Glutamatergic neuron (in vitro differentiated cells): ENCODE measurements at regions not wholly inside any gene's neighbourhood (a gene's known extent, or its start where the extent isn't known, plus 50 kb on each side); places are given as distances from the start of the nearest gene placed in this dataset.

Experiments used
- DNase-seq: peaks from one replicate; pipeline ENCODE4 v3.0.0; 2022
- H3K27ac Mint-ChIP-seq: one replicate; pipeline ENCODE4 v1.8.0; 2020; ENCODE audit warnings: mild to moderate bottlenecking, mixed read lengths, inconsistent platforms; ENCODE audit not compliant: unreplicated experiment
- H3K27me3 Mint-ChIP-seq: one replicate; pipeline ENCODE4 v1.8.0; 2020; ENCODE audit warnings: mild to moderate bottlenecking, moderate library complexity, mixed read lengths, inconsistent platforms; ENCODE audit not compliant: unreplicated experiment
- H3K36me3 Mint-ChIP-seq: one replicate; pipeline ENCODE4 v1.8.0; 2020; ENCODE audit warnings: mild to moderate bottlenecking, mixed read lengths, inconsistent platforms; ENCODE audit not compliant: unreplicated experiment
- H3K4me1 Mint-ChIP-seq: one replicate; pipeline ENCODE4 v1.8.0; 2020; ENCODE audit warnings: mild to moderate bottlenecking, low read depth, mixed read lengths, inconsistent platforms; ENCODE audit not compliant: unreplicated experiment
- H3K4me3 Mint-ChIP-seq: one replicate; pipeline ENCODE4 v1.8.0; 2020; ENCODE audit warnings: mild to moderate bottlenecking, mixed read lengths, inconsistent platforms; ENCODE audit not compliant: unreplicated experiment
- H3K9me3 Mint-ChIP-seq: one replicate; pipeline ENCODE4 v1.8.0; 2020; ENCODE audit warnings: mild to moderate bottlenecking, moderate library complexity, mixed read lengths, inconsistent platforms; ENCODE audit not compliant: unreplicated experiment
- TF ChIP-seq, protein P1 (sequence below): fragments of 200-600 bp; sonication (generic); IDR thresholded peaks from one replicate; pipeline ENCODE4 v1.5.0; 2021; ENCODE audit not compliant: partially characterized antibody, unreplicated experiment

DNA sequence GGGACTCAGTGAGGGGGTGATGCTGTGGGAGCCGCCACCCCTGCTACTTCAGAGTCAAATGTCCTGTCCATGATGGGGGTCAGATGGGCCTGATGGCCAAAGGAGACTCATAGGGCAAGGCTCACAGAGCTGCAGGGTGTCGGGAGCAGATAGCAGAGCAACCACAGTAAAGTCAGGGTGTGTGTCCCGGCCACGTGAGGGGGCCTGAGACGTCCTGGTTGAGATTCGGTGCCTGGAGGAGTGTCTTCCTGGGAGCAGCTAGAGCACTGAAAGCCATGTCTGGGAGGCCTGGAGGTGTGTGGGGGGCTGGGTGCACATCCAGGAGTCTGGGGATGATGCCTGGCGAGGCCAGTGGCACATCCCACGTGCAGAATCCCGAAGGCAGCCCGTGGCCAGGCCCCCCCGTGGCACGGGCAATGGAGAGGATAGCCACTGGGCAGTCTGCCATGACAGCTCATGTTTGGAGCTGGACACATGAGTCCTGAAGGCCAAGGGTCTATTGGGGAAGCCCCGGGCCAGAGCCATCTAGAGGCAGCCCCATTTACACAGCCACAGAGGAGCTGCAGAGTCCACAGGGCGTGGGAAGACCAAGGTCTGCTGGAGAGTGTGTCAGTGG lies 308.0 kb upstream of the SFSWAP start:
- Mint-ChIP-seq H3K27ac (no peak overlapping the region), H3K9me3 (peaks cover 10% of the 10 kb centered on the region), H3K4me1 (no peaks in the 10 kb centered on the region), H3K36me3 (peaks cover 5% of the 10 kb centered on the region), H3K27me3 (peaks cover 9% of the 10 kb centered on the region), H3K4me3 (no peak overlapping the region)
- TF ChIP-seq, protein P1, sequence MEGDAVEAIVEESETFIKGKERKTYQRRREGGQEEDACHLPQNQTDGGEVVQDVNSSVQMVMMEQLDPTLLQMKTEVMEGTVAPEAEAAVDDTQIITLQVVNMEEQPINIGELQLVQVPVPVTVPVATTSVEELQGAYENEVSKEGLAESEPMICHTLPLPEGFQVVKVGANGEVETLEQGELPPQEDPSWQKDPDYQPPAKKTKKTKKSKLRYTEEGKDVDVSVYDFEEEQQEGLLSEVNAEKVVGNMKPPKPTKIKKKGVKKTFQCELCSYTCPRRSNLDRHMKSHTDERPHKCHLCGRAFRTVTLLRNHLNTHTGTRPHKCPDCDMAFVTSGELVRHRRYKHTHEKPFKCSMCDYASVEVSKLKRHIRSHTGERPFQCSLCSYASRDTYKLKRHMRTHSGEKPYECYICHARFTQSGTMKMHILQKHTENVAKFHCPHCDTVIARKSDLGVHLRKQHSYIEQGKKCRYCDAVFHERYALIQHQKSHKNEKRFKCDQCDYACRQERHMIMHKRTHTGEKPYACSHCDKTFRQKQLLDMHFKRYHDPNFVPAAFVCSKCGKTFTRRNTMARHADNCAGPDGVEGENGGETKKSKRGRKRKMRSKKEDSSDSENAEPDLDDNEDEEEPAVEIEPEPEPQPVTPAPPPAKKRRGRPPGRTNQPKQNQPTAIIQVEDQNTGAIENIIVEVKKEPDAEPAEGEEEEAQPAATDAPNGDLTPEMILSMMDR: no peak
- no peak for DNase-seq

DNA sequence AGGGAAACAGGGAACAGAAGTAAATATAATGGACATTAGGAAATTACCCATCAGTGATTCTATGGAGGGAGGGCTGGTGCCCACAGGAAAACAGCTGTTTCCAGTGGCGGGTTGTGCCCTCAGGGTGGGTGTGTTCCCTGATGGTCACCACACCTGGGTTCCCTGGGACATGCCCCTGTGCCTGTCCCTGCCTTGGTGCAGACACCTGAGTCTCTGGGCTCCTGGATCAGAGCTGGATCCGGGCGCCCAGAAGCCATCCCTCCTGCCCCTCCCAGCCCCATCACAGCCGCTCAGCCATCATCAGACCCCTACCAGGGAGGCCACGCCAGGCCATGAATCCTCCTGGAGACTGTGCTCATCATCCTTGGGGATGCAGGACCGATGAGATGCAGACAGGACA lies 307.2 kb upstream of the SFSWAP start:
- Mint-ChIP-seq H3K36me3 (peaks cover 5% of the 10 kb centered on the region), H3K9me3 (peaks cover 6% of the 10 kb centered on the region), H3K4me3 (no peak overlapping the region), H3K27ac (no peak overlapping the region), H3K4me1 (no peaks in the 10 kb centered on the region), H3K27me3 (peaks cover 10% of the 10 kb centered on the region)
- TF ChIP-seq, protein P1: no peak
- no peak for DNase-seq

DNA sequence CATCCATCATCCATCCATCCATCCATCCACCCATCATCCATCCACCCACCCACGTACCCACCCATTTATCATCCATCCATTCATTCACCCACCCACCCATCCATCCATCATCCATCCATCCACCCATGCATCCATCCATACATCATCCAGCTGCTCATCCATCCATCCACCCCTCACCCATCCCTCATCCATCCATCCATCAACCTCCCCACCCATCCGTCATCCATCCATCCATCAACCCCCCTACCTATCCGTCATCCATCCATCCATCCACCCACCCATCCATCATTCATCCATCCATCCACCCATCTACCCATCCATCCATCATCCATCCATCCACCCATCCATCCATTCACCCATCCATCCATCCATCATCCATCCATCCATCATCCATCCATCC lies 306.2 kb upstream of the SFSWAP start:
- no peak overlapping the region for H3K27ac Mint-ChIP-seq
- no peak for DNase-seq
- H3K9me3 Mint-ChIP-seq: peaks cover 1% of the 10 kb centered on the region
- no peak overlapping the region for H3K4me3 Mint-ChIP-seq
- TF ChIP-seq, protein P1: no peak
- H3K27me3 Mint-ChIP-seq: peaks cover 6% of the 10 kb centered on the region
- no peaks in the 10 kb centered on the region for H3K36me3 Mint-ChIP-seq
- H3K4me1 Mint-ChIP-seq: no peaks in the 10 kb centered on the region

DNA sequence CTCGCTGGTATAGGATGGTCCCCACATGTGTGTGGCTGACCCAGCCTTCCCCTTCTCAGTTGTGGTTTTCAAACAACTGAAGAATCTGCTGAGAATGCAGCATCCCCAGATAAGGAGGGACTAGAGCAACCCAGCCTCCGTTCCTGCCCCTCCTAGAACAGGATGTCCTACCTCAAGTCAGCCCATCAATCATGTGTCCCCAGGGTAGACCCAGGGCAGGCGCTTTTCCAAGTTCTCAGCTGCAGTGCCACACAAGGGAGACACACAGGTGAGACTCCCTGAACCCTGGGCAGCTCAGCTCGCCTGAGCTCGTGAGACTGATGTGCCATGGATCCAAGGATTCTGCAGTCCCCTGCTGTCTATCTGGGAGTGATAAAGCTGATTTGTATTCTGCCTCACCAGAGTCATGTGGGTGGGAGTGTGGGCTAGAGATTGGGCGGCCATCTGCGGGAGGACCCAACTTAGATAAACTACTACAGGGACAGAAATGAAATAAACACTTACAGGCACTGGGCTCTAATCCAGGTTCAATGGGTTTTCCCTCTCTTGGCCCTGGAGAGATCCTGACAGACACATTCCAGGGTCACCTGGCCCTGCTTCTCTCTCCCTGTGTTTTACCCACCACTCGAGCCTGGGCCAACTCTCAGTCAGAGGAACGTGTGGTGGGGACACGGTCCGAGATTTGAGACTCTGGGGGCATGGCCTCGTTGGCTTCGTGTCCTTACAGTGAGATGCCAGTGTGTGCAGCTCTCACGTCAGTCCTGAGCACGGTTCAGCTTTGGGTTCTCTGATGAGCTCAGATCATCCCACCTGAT lies 303.5 kb upstream of the SFSWAP start:
- Mint-ChIP-seq H3K27me3 (peaks cover 9% of the 10 kb centered on the region), H3K4me1 (peaks cover 6% of the 10 kb centered on the region), H3K36me3 (no peaks in the 10 kb centered on the region), H3K9me3 (peaks cover 1% of the 10 kb centered on the region), H3K27ac (no peak overlapping the region), H3K4me3 (no peak overlapping the region)
- TF ChIP-seq, protein P1: no peak
- DNase-seq: no peak

DNA sequence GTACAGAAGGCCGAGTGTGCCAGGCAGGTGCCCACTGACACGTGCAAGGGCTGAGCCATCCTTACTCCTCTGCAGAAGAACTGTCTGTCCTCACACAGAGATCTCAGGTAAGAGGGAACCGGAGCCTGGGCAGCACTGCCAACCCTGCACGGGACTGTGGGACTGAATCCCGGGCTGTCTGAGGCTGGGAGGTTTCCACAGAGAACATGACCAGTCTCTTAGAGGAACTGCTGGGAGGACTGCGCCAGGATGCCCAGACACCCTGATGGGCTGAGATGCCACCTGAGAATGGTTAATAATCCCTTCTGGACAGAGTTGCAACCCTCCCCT lies 302.9 kb upstream of the SFSWAP start:
- Mint-ChIP-seq H3K36me3 (no peaks in the 10 kb centered on the region), H3K4me1 (peaks cover 8% of the 10 kb centered on the region), H3K9me3 (peaks cover 3% of the 10 kb centered on the region), H3K27me3 (peaks cover 9% of the 10 kb centered on the region), H3K4me3 (no peak overlapping the region), H3K27ac (no peak overlapping the region)
- TF ChIP-seq, protein P1: no peak
- no peak for DNase-seq
